ENCODE measurements at regions not wholly inside any gene's neighbourhood (a gene's known extent, or its start where the extent isn't known, plus 50 kb on each side); places are given as distances from the start of the nearest gene placed in this dataset.

- H4K20me1 ChIP-seq (ENCODE audit: insufficient read depth): no peaks in the 10 kb centered on the region
- H3K79me2 ChIP-seq (ENCODE audit: insufficient read depth, low read depth): no peaks in the 10 kb centered on the region
- H2AFZ ChIP-seq (ENCODE audit: low read depth): no peak overlapping the region
- H3K27me3 ChIP-seq (ENCODE audit: insufficient read depth, low read depth): no peaks in the 10 kb centered on the region
- no peak overlapping the region for H3K4me2 ChIP-seq
- H3K4me1 ChIP-seq (ENCODE audit: low read depth, poor library complexity, severe bottlenecking): no peaks in the 10 kb centered on the region
- no peak overlapping the region for H3K27ac ChIP-seq
- H3K9ac ChIP-seq: no peak overlapping the region
- no peak overlapping the region for H3K4me3 ChIP-seq (IDR thresholded peaks at IDR 0.05; ENCODE audit: insufficient read depth, low read depth, low read length)
- no peak for TF ChIP-seq CTCF (conservative IDR thresholded peaks at IDR 0.05; ENCODE audit: low read depth, low read length)
- no peaks in the 10 kb centered on the region for H3K36me3 ChIP-seq (ENCODE audit: insufficient read depth)
Measured at GRCh38 chr14:84129007-84129406, 1400.9 kb upstream of the FLRT2 start.

DNA sequence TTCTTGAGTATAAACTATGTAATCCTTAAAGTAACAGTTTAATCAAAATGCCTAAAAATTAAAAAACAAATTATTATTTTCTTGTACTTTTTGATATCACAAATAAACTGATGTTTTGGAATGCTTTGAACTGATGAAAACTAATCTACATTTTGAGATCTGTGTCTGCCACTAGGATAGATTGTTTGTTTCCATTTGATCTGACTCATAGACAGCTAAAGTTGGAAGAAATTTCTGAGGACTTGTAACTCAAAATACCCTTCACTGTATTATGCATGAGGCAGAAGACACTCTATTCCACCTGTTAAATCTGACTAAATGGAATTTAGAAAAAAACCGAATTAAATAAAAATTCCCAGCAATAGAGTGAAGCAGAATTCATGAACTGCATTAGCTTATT is 1400.0 kb upstream of the FLRT2 start:
- no peak overlapping the region for H3K27ac ChIP-seq
- H3K27me3 ChIP-seq (ENCODE audit: insufficient read depth, low read depth): no peaks in the 10 kb centered on the region
- H4K20me1 ChIP-seq (ENCODE audit: insufficient read depth): no peaks in the 10 kb centered on the region
- TF ChIP-seq CTCF (conservative IDR thresholded peaks at IDR 0.05; ENCODE audit: low read depth, low read length): no peak
- no peaks in the 10 kb centered on the region for H3K4me1 ChIP-seq (ENCODE audit: low read depth, poor library complexity, severe bottlenecking)
- no peak overlapping the region for H2AFZ ChIP-seq (ENCODE audit: low read depth)
- no peak overlapping the region for H3K4me2 ChIP-seq
- H3K4me3 ChIP-seq (IDR thresholded peaks at IDR 0.05; ENCODE audit: insufficient read depth, low read depth, low read length): no peak overlapping the region
- no peaks in the 10 kb centered on the region for H3K79me2 ChIP-seq (ENCODE audit: insufficient read depth, low read depth)
- no peak overlapping the region for H3K9ac ChIP-seq
- no peaks in the 10 kb centered on the region for H3K36me3 ChIP-seq (ENCODE audit: insufficient read depth)

GRCh38 chr14:84131924-84132323 is 1398.0 kb upstream of the FLRT2 start:
- Histone ChIP-seq H3K4me1 (ENCODE audit: low read depth, poor library complexity, severe bottlenecking) (no peaks in the 10 kb centered on the region), H3K9ac (no peak overlapping the region), H2AFZ (ENCODE audit: low read depth) (no peak overlapping the region), H4K20me1 (ENCODE audit: insufficient read depth) (no peaks in the 10 kb centered on the region), H3K79me2 (ENCODE audit: insufficient read depth, low read depth) (no peaks in the 10 kb centered on the region), H3K4me2 (no peak overlapping the region), H3K27me3 (ENCODE audit: insufficient read depth, low read depth) (no peaks in the 10 kb centered on the region), H3K4me3 (IDR thresholded peaks at IDR 0.05; ENCODE audit: insufficient read depth, low read depth, low read length) (no peak overlapping the region), H3K36me3 (ENCODE audit: insufficient read depth) (no peaks in the 10 kb centered on the region), H3K27ac (no peak overlapping the region)
- TF ChIP-seq CTCF (conservative IDR thresholded peaks at IDR 0.05; ENCODE audit: low read depth, low read length): no peak

GRCh38 chr14:84144166-84144565 is 1385.8 kb upstream of the FLRT2 start:
- Histone ChIP-seq H3K79me2 (ENCODE audit: insufficient read depth, low read depth) (no peaks in the 10 kb centered on the region), H3K27me3 (ENCODE audit: insufficient read depth, low read depth) (no peaks in the 10 kb centered on the region), H3K27ac (no peak overlapping the region), H3K9ac (no peak overlapping the region), H3K4me3 (IDR thresholded peaks at IDR 0.05; ENCODE audit: insufficient read depth, low read depth, low read length) (no peak overlapping the region), H4K20me1 (ENCODE audit: insufficient read depth) (no peaks in the 10 kb centered on the region), H3K36me3 (ENCODE audit: insufficient read depth) (no peaks in the 10 kb centered on the region), H2AFZ (ENCODE audit: low read depth) (no peak overlapping the region), H3K4me2 (no peak overlapping the region), H3K4me1 (ENCODE audit: low read depth, poor library complexity, severe bottlenecking) (no peaks in the 10 kb centered on the region)
- TF ChIP-seq CTCF (conservative IDR thresholded peaks at IDR 0.05; ENCODE audit: low read depth, low read length): no peak

DNA sequence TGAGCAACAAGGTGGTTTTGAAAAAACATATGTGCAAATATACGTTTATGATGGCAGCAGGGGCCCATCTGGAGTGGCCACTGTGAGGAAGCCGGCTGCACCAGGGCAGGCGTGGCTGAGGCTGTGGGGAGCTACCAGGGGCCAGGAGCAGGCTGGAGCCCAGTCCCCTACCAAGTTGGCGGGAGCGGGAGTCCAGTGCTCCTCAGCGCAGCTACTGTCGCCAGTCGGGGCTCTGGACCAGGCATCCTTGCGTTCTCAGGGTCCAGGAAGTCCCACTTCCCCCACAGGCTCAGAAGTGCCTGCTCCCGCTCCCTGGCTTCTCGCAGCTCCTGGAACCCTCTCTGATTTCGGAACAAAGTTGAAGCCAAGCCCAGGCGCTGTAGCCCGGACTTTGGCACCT is 1377.5 kb upstream of the FLRT2 start:
- H3K4me1 ChIP-seq (ENCODE audit: low read depth, poor library complexity, severe bottlenecking): no peaks in the 10 kb centered on the region
- H3K27me3 ChIP-seq (ENCODE audit: insufficient read depth, low read depth): no peaks in the 10 kb centered on the region
- no peaks in the 10 kb centered on the region for H3K79me2 ChIP-seq (ENCODE audit: insufficient read depth, low read depth)
- H4K20me1 ChIP-seq (ENCODE audit: insufficient read depth): no peaks in the 10 kb centered on the region
- H3K9ac ChIP-seq: no peak overlapping the region
- no peak overlapping the region for H3K27ac ChIP-seq
- no peak for TF ChIP-seq CTCF (conservative IDR thresholded peaks at IDR 0.05; ENCODE audit: low read depth, low read length)
- H3K4me3 ChIP-seq (IDR thresholded peaks at IDR 0.05; ENCODE audit: insufficient read depth, low read depth, low read length): no peak overlapping the region
- H3K4me2 ChIP-seq: no peak overlapping the region
- no peak overlapping the region for H2AFZ ChIP-seq (ENCODE audit: low read depth)
- no peaks in the 10 kb centered on the region for H3K36me3 ChIP-seq (ENCODE audit: insufficient read depth)
